NCI-H774 (cell line): ENCODE measurements at regions not wholly inside any gene's neighbourhood (a gene's known extent, or its start where the extent isn't known, plus 50 kb on each side); places are given as distances from the start of the nearest gene placed in this dataset.
"Not testable (repeated sequence)": the region's sequence is repeated elsewhere in the genome, so short reads cannot be mapped to it uniquely, and the experiment has no call there.

Experiments
- DNase-seq: peaks from one replicate; lab custom pipeline; 2025; lab: John Stamatoyannopoulos, UW

DNA sequence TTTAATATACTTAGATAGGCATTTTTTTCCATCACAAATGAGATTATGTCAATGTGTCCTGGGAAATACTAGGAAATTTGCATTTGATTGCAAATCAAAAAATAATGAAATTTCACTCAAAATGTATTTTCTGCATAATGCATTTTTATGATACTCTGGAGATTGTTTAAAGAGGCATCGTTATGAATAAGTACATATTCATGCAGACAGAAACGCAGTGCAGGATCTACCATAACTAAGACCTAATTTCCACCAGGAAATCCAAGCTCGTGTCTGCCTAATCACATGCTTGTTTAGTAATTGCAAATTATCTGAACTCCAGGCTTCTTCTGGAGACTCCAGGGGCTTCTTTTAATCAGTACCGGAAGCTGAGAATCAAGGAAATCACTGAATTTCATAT, 163.5 kb upstream of the MXRA5 start:
- no peak for DNase-seq

DNA sequence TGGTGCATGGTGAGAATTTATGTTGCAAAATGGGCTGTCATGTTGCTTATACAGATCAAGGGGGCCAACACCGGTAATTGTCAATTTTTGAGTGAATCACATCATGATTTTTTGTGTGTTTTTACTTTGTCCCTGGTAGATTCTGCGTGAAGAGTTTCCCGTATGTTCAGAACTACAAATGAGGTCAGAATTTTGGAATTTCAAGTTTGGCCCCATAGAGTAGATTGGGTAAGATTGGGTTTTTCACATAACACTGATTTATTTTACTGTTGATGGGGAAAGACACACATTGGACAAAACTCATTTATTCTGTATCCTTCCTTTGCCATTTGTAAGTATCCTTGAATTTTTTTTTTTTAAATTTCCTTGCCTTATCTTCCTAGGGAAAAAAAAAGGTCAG, 158.5 kb upstream of the MXRA5 start:
- DNase-seq: no peak

DNA sequence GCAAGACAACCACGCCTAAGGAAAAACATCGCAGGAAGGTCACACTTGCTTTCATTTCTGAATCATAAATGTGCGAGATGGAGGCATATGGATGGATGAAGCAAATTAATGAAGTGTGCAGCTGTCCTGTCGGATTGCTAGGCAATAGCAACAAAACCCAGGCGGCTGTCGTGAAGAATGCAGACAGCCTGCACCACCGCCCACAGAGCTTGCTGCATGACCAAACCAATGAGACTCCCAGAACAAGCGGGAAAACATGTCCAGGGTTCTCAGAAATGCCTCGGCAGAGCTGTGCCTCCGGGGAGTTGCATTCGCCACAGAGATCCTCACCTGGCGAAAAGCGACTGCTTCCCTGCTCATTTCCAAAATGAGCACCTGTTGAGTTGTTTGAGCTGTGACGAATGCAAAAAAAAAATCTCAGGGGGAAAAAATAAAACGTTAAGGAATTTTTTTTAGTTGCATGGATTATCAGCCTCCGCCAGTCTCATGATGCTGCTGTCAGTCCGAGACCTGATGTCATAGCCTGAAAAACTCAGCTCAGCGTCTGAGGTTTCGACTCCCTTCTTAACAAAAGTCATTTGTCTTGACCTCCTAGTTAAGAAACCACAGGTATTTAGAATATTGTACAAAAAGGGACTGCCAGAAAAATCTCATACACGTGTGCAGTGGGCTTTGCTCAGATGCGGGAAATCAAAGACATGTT, 155.5 kb upstream of the MXRA5 start:
- DNase-seq: no peak

DNA sequence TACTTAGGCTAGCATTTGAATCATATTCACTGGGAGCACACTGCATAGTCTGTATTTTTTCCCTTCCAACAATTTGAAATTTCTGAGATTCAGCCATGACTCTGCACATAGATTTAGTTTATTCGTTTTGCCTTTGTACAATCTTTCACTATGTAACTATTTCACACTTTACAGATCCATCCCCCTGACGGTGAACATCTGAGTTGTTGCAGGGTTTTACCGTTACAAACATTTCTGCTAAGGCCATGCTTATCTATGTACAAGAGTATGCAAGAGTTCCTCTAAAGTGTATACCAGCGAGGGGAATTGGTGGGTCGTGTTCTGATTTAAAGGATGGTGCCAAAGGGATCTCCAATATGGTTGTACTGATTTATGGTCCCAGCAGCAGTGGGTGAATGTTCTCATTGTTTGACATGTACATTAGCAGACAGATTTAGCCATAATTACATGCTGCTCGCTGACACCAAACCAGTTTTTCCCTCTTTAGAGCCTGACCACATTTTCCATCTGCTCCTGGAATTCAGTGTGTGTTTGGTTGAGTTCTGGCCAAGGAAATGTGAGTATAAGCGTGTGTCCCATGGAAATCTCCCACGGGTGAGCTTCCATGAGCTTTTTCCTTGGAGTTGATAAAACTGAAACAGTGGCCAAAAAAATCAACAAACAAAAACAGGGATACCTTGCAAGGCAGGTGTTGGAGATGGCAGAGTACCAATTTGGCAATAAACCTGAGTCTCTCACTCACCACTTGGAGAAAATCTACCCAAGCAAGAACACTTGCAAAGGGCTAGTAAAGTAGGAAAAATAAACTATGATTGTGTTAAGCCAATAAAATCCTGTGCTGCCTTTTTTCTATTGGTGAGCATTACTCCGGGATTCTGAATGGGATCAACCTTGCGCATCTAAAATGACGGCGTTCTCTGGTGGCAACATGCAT, 149.7 kb upstream of the MXRA5 start:
- not testable (repeated sequence) for DNase-seq

DNA sequence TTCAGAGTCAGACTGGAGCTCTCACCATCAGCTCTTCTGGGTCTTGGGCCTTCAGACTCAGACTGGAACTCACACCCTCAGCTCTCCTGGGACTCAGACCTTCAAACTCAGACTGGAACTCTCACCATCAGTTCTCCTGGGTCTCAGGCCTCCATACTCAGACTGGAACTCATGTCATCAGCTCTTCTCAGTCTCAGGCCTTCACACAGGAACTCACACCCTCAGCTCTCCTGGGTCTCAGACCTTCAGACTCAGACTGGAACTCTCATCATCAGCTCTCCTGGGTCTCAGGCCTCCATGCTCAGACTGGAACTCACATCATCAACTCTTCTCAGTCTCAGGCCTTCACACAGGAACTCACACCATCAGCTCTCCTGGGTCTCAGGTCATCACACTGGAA, 147.2 kb upstream of the MXRA5 start:
- no peak for DNase-seq

DNA sequence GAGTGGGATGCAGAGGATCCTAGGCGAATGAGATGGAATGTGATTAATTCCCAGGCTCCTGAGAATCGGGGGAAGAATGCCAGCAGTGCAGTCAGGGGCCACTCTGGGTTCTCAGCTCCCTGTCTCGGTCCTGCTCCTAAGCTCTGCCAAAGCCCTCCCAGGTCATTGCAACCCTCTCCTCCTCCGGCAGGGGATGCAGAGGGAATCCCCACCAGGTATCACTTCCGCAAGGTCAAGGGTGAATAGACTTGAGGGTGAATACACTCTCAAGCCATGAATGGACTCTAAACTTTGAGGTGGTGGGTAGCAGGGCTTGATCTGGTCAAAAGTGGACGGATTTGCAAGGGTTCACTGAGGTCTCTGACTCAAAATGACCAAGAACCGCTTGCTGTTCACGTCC, 139.3 kb upstream of the MXRA5 start:
- no peak for DNase-seq

DNA sequence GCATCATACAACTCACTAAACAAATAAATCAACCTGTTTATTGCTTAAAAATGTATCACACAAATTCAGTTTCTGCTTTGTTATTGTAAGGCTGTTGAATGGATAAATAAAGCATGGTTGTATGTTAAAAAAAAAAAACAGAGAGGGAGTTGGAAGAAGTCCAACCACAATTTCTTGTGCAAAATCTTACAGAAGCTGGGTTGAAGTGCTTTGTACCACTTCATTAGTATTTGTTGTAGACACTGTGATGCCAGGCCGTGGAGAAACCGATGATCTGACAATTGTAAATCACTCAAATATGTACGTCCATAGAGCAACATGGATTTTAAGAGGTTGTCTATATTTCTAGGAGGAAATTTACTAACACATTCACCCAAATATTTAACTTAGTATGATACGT, 132.6 kb upstream of the MXRA5 start:
- DNase-seq: no peak

DNA sequence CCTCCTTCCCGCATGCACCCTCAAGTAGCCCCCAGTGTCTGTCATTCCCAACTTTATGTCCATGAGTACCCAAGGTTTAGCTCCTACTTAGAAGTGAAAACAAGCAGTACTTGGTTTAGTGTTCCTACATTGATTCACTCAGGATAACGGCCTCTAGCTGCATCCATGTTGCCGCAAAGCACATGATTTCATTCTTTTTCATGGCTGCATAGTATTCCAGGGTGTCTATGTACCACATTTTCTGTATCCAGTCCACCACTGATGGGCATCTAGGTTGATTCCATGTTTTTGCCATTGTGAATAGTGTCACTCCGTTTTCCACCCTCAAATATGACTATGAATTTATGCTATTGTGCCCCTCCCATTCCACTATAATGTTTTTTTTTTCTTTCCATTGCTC, 130.5 kb upstream of the MXRA5 start:
- DNase-seq: no peak

DNA sequence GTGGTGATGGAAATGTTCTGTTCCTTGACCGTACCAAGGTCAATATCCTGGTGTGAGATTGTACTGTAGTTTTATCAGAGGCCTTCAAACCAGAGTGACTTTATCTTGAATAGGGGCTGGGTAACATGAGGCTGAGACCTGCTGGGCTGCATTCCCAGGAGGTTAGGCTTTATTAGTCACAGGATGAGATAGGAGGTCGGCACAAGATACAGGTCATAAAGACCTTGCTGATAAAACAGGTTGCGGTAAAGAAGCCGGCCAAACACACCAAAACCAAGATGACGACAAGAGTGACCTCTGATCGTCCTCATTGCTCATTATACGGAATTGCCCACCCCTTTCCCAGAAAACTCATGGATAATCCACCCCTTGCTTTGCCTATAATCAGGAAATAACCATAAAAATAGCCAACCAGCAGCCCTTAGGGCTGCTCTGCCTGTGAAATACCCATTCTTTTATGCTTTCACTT, 123.8 kb upstream of the MXRA5 start:
- not testable (repeated sequence) for DNase-seq

DNA sequence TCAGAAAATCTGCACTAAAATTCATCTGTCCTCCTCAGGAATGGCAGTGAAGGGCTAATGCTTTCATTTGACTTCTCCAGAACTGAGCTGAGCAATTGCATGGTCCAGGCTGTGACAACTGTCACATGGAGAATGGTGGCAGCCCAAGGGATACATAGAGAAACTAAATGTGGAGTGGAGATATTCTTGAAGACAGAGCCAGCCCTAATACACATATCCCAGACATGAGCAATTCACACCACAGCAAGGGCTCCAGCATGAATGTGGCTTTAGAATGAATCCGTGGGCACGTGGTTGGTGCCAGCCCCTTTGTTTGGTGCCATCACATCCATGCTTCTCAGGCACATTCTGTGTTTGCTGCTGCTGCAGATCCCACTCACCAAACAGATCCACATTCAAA, 121.6 kb upstream of the MXRA5 start:
- DNase-seq: no peak

DNA sequence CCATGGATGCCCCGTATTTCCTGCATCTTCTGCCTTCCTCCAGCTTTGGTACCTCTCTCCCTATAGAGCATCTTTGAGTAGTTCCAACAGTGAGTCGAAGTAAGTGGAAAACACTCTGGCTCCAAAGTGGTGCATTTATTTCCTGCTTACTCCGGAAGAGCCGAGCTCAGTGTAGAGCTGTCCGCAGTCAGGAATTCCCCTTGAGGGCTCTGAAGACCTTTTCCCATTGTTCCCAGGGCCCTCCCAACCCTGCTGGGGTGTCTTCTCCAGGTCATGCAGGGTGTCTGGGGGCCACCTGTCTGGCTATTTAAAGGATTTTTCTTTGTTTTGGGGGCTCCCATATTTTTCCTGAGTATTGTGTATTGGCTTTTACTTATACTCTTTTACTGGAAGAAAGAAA, 118.6 kb upstream of the MXRA5 start:
- no peak for DNase-seq

DNA sequence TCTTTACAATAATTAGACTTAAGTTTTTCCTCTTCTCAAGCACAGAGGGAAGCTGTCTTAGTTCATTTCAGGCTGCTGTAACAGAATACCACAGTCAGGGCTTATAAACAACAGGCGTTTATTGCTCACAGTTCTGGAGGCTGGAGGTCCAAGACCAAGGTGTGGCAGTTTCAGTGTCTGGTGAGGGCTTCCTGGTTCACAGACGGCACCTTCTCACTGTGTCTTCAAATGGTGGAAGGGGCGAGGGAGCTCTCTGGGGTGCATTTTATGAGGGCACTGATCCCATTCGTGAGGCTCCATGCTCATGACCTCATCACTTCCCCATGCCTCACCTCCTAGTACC, 115.7 kb upstream of the MXRA5 start:
- no peak for DNase-seq

DNA sequence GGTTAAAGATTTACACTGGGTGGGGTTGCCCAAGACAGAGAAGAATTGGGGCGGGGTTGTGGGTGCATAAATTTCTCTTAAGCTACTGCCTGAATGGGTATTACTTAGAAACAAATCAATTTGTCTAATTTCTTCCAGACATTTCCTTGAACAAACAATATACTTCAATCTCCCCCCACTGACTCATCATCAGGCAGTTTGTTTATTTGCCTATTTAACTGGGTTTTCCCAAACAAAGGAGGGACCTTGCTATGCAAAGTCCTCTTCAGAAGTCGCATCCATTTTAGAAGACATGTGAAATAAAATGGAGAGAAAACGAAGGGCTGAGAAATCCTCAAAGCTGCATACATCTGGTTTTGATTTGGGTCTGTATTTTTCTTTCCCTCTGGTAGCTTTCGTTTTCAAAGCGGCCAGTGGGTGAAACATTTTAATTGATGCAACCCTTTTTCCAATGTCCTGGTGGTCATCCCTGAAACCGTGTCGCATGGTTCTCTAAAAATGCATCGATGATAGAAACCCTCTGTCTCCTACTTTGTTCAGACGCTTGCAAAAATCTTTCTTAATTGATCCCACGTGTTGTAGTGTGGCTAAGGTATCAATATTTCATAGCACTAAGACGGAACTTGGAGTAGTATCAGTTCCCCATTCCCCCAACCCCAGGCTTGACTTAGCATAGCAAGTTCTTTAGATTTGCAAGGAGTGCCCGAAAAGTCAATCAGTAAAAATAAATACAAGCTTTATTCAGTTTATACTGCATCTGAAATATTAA, 115.1 kb upstream of the MXRA5 start:
- DNase-seq: no peak

DNA sequence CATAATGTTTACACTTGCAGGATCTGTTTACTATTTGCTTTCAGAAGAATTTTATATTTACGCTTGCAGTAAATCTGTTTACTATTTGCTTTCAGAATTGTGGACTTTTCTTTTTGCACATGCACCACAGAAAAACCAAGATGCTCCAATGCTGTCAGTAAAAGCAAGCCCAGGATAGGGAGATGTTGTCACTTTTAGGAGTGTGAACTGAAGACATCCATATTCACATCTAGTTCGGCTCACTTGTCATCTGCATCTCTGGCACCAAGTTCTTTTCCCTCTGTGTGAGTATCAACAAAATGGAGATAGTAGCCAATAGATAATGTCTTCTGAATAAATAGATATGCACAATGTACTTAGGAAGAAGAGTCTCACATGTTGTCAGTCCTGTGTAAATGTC, 109.3 kb upstream of the MXRA5 start:
- no peak for DNase-seq

DNA sequence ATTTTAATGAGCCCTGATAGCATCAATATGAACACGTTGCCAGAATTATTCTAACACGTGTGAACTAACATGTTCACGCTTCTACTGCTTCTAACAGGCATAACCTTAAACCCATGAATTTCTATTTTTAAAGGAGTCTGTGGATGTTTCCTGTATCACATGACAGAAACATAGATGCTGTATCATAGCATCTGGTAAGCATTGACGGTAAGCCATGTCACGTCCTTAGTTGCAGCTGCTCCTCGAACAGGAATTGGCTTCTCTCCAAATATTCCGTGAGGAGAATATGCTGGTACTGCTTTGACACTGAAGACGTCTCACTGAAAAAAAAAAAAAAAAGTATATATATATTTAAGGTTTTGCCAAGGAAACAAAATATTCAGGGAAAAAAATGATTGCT, 105.1 kb upstream of the MXRA5 start:
- no peak for DNase-seq

DNA sequence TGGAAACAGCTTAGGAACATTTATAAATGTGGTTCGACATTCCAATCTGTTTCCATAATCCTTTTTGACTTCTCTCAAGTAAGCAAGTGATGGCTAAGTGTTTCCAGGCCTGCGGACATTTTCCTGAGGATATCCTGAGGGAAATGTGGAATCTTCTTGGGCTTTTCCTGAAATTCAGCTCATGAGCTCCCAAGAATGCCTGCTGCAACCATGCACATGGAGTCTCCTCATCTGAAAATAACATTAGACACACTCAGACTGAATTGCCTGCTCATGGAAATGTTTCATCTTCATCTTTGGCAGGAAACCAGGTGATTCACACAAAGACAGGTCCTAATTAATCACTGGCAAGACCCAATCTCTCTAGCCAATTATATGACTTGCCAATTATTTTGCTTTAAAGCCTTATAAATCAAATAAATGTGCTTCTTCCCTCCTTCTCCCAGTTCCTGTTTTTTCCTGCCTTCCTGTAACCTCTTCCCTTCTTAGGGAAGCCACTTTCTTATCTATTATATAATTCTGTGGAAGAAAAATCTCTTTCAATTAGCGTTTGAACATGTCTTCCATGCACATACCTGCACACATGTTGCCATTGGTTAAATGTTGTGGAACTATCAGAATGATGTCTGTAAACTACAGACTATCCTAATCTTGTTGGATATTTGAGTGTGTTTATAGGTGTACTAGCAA, 104.6 kb upstream of the MXRA5 start:
- no peak for DNase-seq

DNA sequence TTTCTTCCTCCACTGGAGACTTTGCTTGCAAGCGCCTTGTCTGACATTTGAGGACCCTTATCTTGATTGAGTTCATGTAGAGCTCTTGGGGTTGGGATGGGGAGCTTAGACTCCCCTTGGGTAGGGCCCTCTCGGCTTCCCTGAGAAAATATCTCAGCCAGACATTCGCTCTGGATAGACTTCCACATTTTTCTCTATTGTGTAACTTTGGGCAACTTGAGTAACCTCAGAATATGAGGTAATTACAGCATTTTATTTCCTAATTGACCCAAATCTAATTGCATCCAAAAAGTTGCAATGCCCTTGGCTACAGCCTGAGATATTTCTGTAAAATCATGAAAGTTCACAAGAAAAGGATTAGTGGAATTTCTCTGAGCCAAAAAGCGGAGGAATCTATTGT, 102.8 kb upstream of the MXRA5 start:
- DNase-seq: no peak

DNA sequence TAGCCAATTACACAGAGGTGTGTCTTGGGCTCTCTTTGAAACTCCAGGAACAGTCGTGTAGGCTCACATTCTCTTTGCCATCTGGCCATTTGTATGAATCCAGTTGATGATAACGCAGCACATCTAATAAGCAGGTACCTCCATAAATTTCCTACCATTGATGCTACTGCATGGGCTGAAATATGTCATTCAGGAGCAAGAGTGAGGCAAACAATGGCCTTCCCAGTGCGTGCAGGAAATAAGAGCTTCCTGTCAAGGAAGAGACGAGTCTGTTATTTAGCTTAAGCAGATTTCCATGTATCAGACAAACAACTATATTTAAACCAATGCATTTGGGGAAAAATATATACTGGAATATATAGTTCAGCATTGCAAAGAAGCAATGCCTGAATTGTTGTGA, 102.1 kb upstream of the MXRA5 start:
- DNase-seq: no peak

DNA sequence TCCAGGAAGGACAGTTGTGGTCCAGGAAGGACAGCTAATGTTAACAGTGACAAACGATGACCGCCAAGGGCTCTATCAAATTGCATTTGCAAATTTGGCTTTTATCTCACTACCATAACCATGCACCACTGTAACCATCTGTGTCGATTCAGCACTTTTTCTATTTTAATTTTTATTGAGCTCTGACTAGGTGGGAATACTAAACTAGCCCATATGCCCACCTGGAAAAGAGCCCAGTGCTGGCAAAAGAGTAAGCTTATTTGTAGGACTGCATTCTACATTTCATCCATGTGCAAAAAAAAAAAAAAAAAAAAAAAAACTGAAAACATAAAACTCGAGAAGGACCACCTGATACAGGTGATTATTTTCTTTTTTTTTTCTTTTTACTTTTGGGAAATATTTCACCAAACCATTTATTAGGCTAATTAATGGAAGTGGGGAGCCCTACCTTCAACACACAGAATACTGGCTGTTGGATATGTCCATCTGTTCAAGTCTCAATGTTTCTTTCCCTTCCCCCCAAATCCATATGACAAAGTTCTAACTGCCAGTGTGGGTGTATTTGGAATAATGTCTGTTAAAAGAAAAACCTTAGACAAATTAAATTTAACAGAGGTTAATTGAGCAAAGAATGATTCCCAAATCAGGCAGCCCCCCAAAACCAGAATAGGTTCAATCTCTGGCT, 99.5 kb upstream of the MXRA5 start:
- DNase-seq: no peak

DNA sequence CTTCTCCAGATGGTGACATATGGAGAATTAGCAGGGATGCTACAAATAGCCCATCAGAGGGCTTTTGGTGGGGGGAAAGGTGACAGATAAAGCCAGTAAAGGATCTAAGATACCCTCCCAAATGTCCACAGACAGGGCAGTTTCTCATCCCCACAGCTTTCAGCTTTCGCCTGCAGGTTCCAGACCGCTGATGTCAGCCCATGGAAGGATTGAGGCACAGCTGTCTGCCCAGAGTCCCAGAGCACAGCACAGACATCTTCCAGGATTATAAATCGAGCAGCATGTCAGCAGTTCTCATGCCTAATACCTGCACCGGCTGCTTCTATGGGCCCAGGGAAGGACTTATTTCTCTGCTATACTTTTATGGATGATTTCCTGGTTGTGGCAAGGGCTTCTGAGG, 96.7 kb upstream of the MXRA5 start:
- DNase-seq: no peak

DNA sequence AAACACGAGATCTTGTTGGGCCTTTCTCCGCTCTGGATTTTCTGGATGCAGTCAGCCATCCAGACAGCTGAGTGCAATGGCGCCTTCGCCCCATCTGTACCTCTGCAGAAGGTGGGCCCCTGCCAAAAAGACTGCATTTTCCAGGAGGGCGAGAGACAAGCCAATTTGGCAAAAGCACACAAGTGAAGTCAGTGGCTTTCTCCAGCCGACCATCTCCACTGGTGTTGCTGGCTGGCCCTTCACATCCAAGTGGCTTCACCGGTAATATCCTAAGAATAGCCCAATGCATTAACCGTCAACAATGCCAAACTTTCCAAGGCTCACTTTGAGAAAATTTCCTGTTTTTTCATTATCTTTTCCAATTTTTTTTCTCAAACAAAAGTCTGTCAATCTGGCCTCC, 96.2 kb upstream of the MXRA5 start:
- no peak for DNase-seq

DNA sequence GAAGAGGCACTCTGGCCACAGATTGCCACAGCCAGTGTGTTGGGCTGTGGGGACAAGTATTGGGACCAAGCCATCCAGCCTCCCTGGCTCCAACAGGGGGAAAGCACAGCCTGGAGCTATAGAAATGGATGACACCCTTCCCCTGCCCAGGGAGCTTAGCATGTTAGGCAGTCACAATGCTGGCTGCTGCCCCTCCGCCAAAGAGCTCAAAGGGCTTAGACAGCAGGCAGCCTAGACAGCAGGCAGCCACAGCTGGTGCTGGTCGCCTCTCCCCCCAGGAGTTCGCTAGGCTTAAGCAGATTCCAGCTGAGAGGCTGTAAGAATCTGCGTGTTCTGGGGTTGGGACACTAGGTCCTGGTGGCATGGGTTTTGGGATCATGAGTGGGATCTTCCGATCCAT, 94.5 kb upstream of the MXRA5 start:
- DNase-seq: no peak
